CD8-positive, alpha-beta memory T cell (primary cell): ENCODE measurements at regions not wholly inside any gene's neighbourhood (a gene's known extent, or its start where the extent isn't known, plus 50 kb on each side); places are given as distances from the start of the nearest gene placed in this dataset.
"Not testable (repeated sequence)": the region's sequence is repeated elsewhere in the genome, so short reads cannot be mapped to it uniquely, and the experiment has no call there.

Experiments
- CTCF ChIA-PET: fragments of 350-600 bp; sonication (Branson Sonifier 250); formaldehyde crosslinking; loops from one replicate; lab custom pipeline; 2021; ENCODE audit warnings: antibody characterized with exemption; lab: Charles Lee
- POLR2A ChIA-PET: fragments of 350-600 bp; sonication (Branson Sonifier 250); formaldehyde crosslinking; loops from one replicate; lab custom pipeline; 2021; ENCODE audit warnings: antibody characterized with exemption; lab: Charles Lee
- DNase-seq, 5 donors: peaks; one replicate each; pipeline versions ENCODE4 v3.0.0 to v3.0.0-alpha.2; 2020 to 2022; ENCODE audit warnings: mixed read lengths in 1 of 5
- H3K27ac ChIP-seq: one replicate; pipeline ENCODE4 v1.7.0; 2013; ENCODE audit warnings: low read depth, mild to moderate bottlenecking, low read length, moderate library complexity
- H3K27me3 ChIP-seq: 2 replicates; pipeline ENCODE4 v1.7.0; 2013; ENCODE audit warnings: low read length, mild to moderate bottlenecking; ENCODE audit not compliant: insufficient read depth, poor library complexity, severe bottlenecking
- H3K36me3 ChIP-seq: 2 replicates; pipeline ENCODE4 v1.7.0; 2013; ENCODE audit warnings: mild to moderate bottlenecking, low read length, moderate library complexity; ENCODE audit not compliant: insufficient read depth
- H3K4me1 ChIP-seq: 2 replicates; pipeline ENCODE4 v1.7.0; 2013; ENCODE audit warnings: mild to moderate bottlenecking, low read length, moderate library complexity; ENCODE audit not compliant: insufficient read depth
- H3K4me3 ChIP-seq: 2 replicates; pipeline ENCODE4 v1.7.0; 2013; ENCODE audit warnings: mild to moderate bottlenecking, low read length
- H3K9me3 ChIP-seq: 2 replicates; pipeline ENCODE4 v1.7.0; 2013; ENCODE audit warnings: mild to moderate bottlenecking, low read length
- H3K27ac Mint-ChIP-seq, 8 donors: one replicate each; pipeline ENCODE4 v1.8.0; 2020 to 2021; ENCODE audit warnings: mixed read lengths in 8 of 8, mild to moderate bottlenecking in 6 of 8, inconsistent platforms in 3 of 8, moderate library complexity in 3 of 8
- H3K27me3 Mint-ChIP-seq, 2 donors: one replicate each; pipeline ENCODE4 v1.8.0; 2020 to 2021; ENCODE audit warnings: mixed read lengths in 2 of 2, mild to moderate bottlenecking in 1 of 2, moderate library complexity in 1 of 2
- H3K36me3 Mint-ChIP-seq, 3 donors: one replicate each; pipeline ENCODE4 v1.8.0; 2020 to 2021; ENCODE audit warnings: mixed read lengths in 3 of 3, inconsistent platforms in 1 of 3, mild to moderate bottlenecking in 1 of 3
- H3K4me1 Mint-ChIP-seq, 3 donors: one replicate each; pipeline ENCODE4 v1.8.0; 2020 to 2021; ENCODE audit warnings: mixed read lengths in 3 of 3, inconsistent platforms in 1 of 3, mild to moderate bottlenecking in 1 of 3
- H3K4me3 Mint-ChIP-seq, 7 donors: one replicate each; pipeline ENCODE4 v1.8.0; 2020 to 2021; ENCODE audit warnings: mixed read lengths in 7 of 7, mild to moderate bottlenecking in 6 of 7, moderate library complexity in 4 of 7, inconsistent platforms in 2 of 7
- H3K9me3 Mint-ChIP-seq, 5 donors: one replicate each; pipeline ENCODE4 v1.8.0; 2020 to 2022; ENCODE audit warnings: mixed read lengths in 5 of 5, mild to moderate bottlenecking in 3 of 5, moderate library complexity in 2 of 5, inconsistent platforms in 1 of 5

- CTCF ChIA-PET, DNase-seq, H3K4me3 Mint-ChIP-seq, H3K4me3 ChIP-seq, H3K27me3 ChIP-seq, H3K36me3 Mint-ChIP-seq, H3K9me3 ChIP-seq, H3K9me3 Mint-ChIP-seq, H3K27ac ChIP-seq, H3K36me3 ChIP-seq, H3K4me1 ChIP-seq, H3K27me3 Mint-ChIP-seq, POLR2A ChIA-PET, H3K27ac Mint-ChIP-seq, H3K4me1 Mint-ChIP-seq: not testable (repeated sequence)
These were observed 86.4 kb upstream of the UNC13C start for GRCh38 chr15:53891862-53892261.

GRCh38 chr15:53884441-53884840, 93.8 kb upstream of the UNC13C start:
- Histone ChIP-seq H3K4me3 (no peak overlapping the region), H3K27me3 (no peaks in the 10 kb centered on the region), H3K9me3 (no peaks in the 10 kb centered on the region), H3K36me3 (no peaks in the 10 kb centered on the region), H3K4me1 (no peaks in the 10 kb centered on the region), H3K27ac (no peak overlapping the region)
- Mint-ChIP-seq H3K4me1 (no peaks in the 10 kb centered on the region), H3K27me3 (no peaks in the 10 kb centered on the region), H3K36me3 (no peaks in the 10 kb centered on the region), H3K27ac (no peak overlapping the region), H3K9me3 (peaks cover 0 to 12% (median 3%) of the 10 kb centered on the region in 5 donors), H3K4me3 (no peak overlapping the region)
- no peak for DNase-seq
- CTCF ChIA-PET = no interaction called here
- POLR2A ChIA-PET = no interaction called here

GRCh38 chr15:53882311-53882710, 95.9 kb upstream of the UNC13C start:
- no peak overlapping the region for H3K4me3 ChIP-seq
- Mint-ChIP-seq H3K36me3 (no peaks in the 10 kb centered on the region), H3K4me3 (no peak overlapping the region), H3K27ac (no peak overlapping the region), H3K4me1 (no peaks in the 10 kb centered on the region), H3K9me3 (peaks cover 0 to 16% (median 0%) of the 10 kb centered on the region in 5 donors), H3K27me3 (no peaks in the 10 kb centered on the region)
- no peaks in the 10 kb centered on the region for H3K9me3 ChIP-seq
- ChIA-PET CTCF (no interaction called here), POLR2A (no interaction called here)
- H3K27me3 ChIP-seq = no peaks in the 10 kb centered on the region
- H3K27ac ChIP-seq = no peak overlapping the region
- H3K36me3 ChIP-seq = no peaks in the 10 kb centered on the region
- DNase-seq = no peak
- H3K4me1 ChIP-seq = no peaks in the 10 kb centered on the region

GRCh38 chr15:53880357-53880756, 97.9 kb upstream of the UNC13C start:
- H3K9me3 ChIP-seq = no peaks in the 10 kb centered on the region
- ChIA-PET CTCF (no interaction called here), POLR2A (no interaction called here)
- H3K4me3 Mint-ChIP-seq = no peak overlapping the region
- no peaks in the 10 kb centered on the region for H3K36me3 Mint-ChIP-seq
- no peak overlapping the region for H3K27ac Mint-ChIP-seq
- H3K27me3 Mint-ChIP-seq = no peaks in the 10 kb centered on the region
- H3K9me3 Mint-ChIP-seq = peaks cover 0 to 16% (median under 1%) of the 10 kb centered on the region in 5 donors
- no peaks in the 10 kb centered on the region for H3K4me1 ChIP-seq
- H3K4me3 ChIP-seq = no peak overlapping the region
- no peaks in the 10 kb centered on the region for H3K27me3 ChIP-seq
- H3K27ac ChIP-seq = no peak overlapping the region
- H3K36me3 ChIP-seq = no peaks in the 10 kb centered on the region
- no peak for DNase-seq
- no peaks in the 10 kb centered on the region for H3K4me1 Mint-ChIP-seq

- H3K27me3 ChIP-seq = no peaks in the 10 kb centered on the region
- no peak overlapping the region for H3K27ac ChIP-seq
- H3K4me3 ChIP-seq = no peak overlapping the region
- H3K36me3 ChIP-seq = no peaks in the 10 kb centered on the region
- no peak overlapping the region for H3K4me3 Mint-ChIP-seq
- no peaks in the 10 kb centered on the region for H3K36me3 Mint-ChIP-seq
- no peak for DNase-seq
- H3K27me3 Mint-ChIP-seq = no peaks in the 10 kb centered on the region
- no peak overlapping the region for H3K27ac Mint-ChIP-seq
- peaks cover 0 to 23% (median 6%) of the 10 kb centered on the region in 5 donors for H3K9me3 Mint-ChIP-seq
- no peaks in the 10 kb centered on the region for H3K4me1 Mint-ChIP-seq
- CTCF ChIA-PET = no interaction called here
- POLR2A ChIA-PET = no interaction called here
- H3K9me3 ChIP-seq = no peaks in the 10 kb centered on the region
- H3K4me1 ChIP-seq = no peaks in the 10 kb centered on the region
These were observed 102.5 kb upstream of the UNC13C start for GRCh38 chr15:53875711-53876110.

- Histone ChIP-seq H3K4me3 (no peak overlapping the region), H3K4me1 (no peaks in the 10 kb centered on the region), H3K36me3 (no peaks in the 10 kb centered on the region), H3K27me3 (no peaks in the 10 kb centered on the region), H3K27ac (no peak overlapping the region), H3K9me3 (no peaks in the 10 kb centered on the region)
- Mint-ChIP-seq H3K27ac (no peak overlapping the region), H3K9me3 (peaks cover 0 to 17% (median 6%) of the 10 kb centered on the region in 5 donors), H3K4me3 (no peak overlapping the region), H3K4me1 (no peaks in the 10 kb centered on the region), H3K27me3 (no peaks in the 10 kb centered on the region), H3K36me3 (no peaks in the 10 kb centered on the region)
- no peak for DNase-seq
- CTCF ChIA-PET = no interaction called here
- POLR2A ChIA-PET = no interaction called here
These were observed 103.1 kb upstream of the UNC13C start for GRCh38 chr15:53875139-53875538.

- Histone ChIP-seq H3K36me3 (no peaks in the 10 kb centered on the region), H3K4me1 (no peaks in the 10 kb centered on the region), H3K27ac (no peak overlapping the region), H3K9me3 (no peaks in the 10 kb centered on the region), H3K27me3 (no peaks in the 10 kb centered on the region), H3K4me3 (no peak overlapping the region)
- H3K9me3 Mint-ChIP-seq = peaks cover 3 to 9% (median 5%) of the 10 kb centered on the region in 5 donors
- no peak for DNase-seq
- POLR2A ChIA-PET = no interaction called here
- no peak overlapping the region for H3K27ac Mint-ChIP-seq
- no peaks in the 10 kb centered on the region for H3K4me1 Mint-ChIP-seq
- no peaks in the 10 kb centered on the region for H3K27me3 Mint-ChIP-seq
- CTCF ChIA-PET = no interaction called here
- no peaks in the 10 kb centered on the region for H3K36me3 Mint-ChIP-seq
- no peak overlapping the region for H3K4me3 Mint-ChIP-seq
These were observed 105.8 kb upstream of the UNC13C start for GRCh38 chr15:53872410-53872809.

GRCh38 chr15:53869806-53870073, 108.5 kb upstream of the UNC13C start:
- H3K4me3 Mint-ChIP-seq = no peak overlapping the region
- no peak overlapping the region for H3K27ac ChIP-seq
- H3K27ac Mint-ChIP-seq = no peak overlapping the region
- peaks cover 3 to 9% (median 3%) of the 10 kb centered on the region in 5 donors for H3K9me3 Mint-ChIP-seq
- H3K4me3 ChIP-seq = no peak overlapping the region
- no peak for DNase-seq
- H3K27me3 ChIP-seq = no peaks in the 10 kb centered on the region
- ChIA-PET POLR2A (no interaction called here), CTCF (no interaction called here)
- no peaks in the 10 kb centered on the region for H3K27me3 Mint-ChIP-seq
- H3K36me3 Mint-ChIP-seq = no peaks in the 10 kb centered on the region
- no peaks in the 10 kb centered on the region for H3K4me1 ChIP-seq
- no peaks in the 10 kb centered on the region for H3K4me1 Mint-ChIP-seq
- no peaks in the 10 kb centered on the region for H3K36me3 ChIP-seq
- no peaks in the 10 kb centered on the region for H3K9me3 ChIP-seq
